Keratinocyte (primary cell): ENCODE measurements at regions not wholly inside any gene's neighbourhood (a gene's known extent, or its start where the extent isn't known, plus 50 kb on each side); places are given as distances from the start of the nearest gene placed in this dataset.

Source experiments
- CTCF ChIP-seq, 3 experiments: IDR thresholded peaks in 1 of 3; conservative IDR thresholded peaks in 1 of 3; optimal IDR thresholded peaks in 1 of 3; 2 replicates in 2 of 3; 3 replicates in 1 of 3; pipeline versions ENCODE3 to v1.5.1; 2011; ENCODE audit warnings: low read length in 3 of 3, mild to moderate bottlenecking in 3 of 3, moderate library complexity in 2 of 3, control low read depth in 1 of 3, inconsistent platforms in 1 of 3; ENCODE audit not compliant: insufficient read depth in 2 of 3; ENCODE audit errors: extremely low read depth in 1 of 3
- EZH2 ChIP-seq: IDR thresholded peaks from one replicate; pipeline ENCODE4 v1.6.1; 2012; ENCODE audit warnings: inconsistent platforms, mild to moderate bottlenecking, low read length, moderate library complexity

GRCh38 chr3:4011166-4011565, 211.9 kb downstream of the LRRN1 start:
- no peak for TF ChIP-seq CTCF (optimal IDR thresholded peaks at IDR 0.05 in 1 of 3, IDR thresholded peaks at IDR 0.05 in 1 of 3, conservative IDR thresholded peaks at IDR 0.05 in 1 of 3; ENCODE audit: extremely low read depth in 1 of 3, insufficient read depth in 2 of 3, low read length in 3 of 3)
- TF ChIP-seq EZH2, result no peak
